Endothelial cell (in vitro differentiated cells): ENCODE measurements at regions not wholly inside any gene's neighbourhood (a gene's known extent, or its start where the extent isn't known, plus 50 kb on each side); places are given as distances from the start of the nearest gene placed in this dataset.

Experiments
- DNase-seq: peaks from one replicate; pipeline ENCODE4 v3.0.0; 2021; ENCODE audit warnings: low spot score
- H3K27ac Mint-ChIP-seq: one replicate; pipeline ENCODE4 v1.8.0; 2021; ENCODE audit warnings: mixed read lengths, inconsistent platforms; ENCODE audit not compliant: unreplicated experiment
- H3K27me3 Mint-ChIP-seq: one replicate; pipeline ENCODE4 v1.8.0; 2021; ENCODE audit warnings: mild to moderate bottlenecking, moderate library complexity, mixed read lengths, inconsistent platforms; ENCODE audit not compliant: unreplicated experiment
- H3K36me3 Mint-ChIP-seq: one replicate; pipeline ENCODE4 v1.8.0; 2021; ENCODE audit warnings: mild to moderate bottlenecking, low read depth, mixed read lengths, inconsistent platforms; ENCODE audit not compliant: unreplicated experiment
- H3K4me1 Mint-ChIP-seq: one replicate; pipeline ENCODE4 v1.8.0; 2021; ENCODE audit warnings: mild to moderate bottlenecking, mixed read lengths, inconsistent platforms; ENCODE audit not compliant: unreplicated experiment
- H3K4me3 Mint-ChIP-seq: one replicate; pipeline ENCODE4 v1.8.0; 2021; ENCODE audit warnings: mild to moderate bottlenecking, mixed read lengths, inconsistent platforms; ENCODE audit not compliant: unreplicated experiment
- H3K9me3 Mint-ChIP-seq: one replicate; pipeline ENCODE4 v1.8.0; 2021; ENCODE audit warnings: mixed read lengths, inconsistent platforms; ENCODE audit not compliant: unreplicated experiment
- TF ChIP-seq, protein P1 (sequence below): fragments of 200-600 bp; sonication (generic); IDR thresholded peaks from one replicate; pipeline ENCODE4 v1.5.0; 2021; ENCODE audit warnings: antibody characterized with exemption; ENCODE audit not compliant: unreplicated experiment

GRCh38 chr12:58044966-58045365 is 103.6 kb downstream of the ATP23 start:
- TF ChIP-seq, protein P1, sequence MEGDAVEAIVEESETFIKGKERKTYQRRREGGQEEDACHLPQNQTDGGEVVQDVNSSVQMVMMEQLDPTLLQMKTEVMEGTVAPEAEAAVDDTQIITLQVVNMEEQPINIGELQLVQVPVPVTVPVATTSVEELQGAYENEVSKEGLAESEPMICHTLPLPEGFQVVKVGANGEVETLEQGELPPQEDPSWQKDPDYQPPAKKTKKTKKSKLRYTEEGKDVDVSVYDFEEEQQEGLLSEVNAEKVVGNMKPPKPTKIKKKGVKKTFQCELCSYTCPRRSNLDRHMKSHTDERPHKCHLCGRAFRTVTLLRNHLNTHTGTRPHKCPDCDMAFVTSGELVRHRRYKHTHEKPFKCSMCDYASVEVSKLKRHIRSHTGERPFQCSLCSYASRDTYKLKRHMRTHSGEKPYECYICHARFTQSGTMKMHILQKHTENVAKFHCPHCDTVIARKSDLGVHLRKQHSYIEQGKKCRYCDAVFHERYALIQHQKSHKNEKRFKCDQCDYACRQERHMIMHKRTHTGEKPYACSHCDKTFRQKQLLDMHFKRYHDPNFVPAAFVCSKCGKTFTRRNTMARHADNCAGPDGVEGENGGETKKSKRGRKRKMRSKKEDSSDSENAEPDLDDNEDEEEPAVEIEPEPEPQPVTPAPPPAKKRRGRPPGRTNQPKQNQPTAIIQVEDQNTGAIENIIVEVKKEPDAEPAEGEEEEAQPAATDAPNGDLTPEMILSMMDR: no peak
- Mint-ChIP-seq H3K27ac (no peak overlapping the region), H3K4me1 (peaks cover 8% of the 10 kb centered on the region), H3K4me3 (no peak overlapping the region), H3K36me3 (no peaks in the 10 kb centered on the region), H3K9me3 (no peaks in the 10 kb centered on the region), H3K27me3 (no peaks in the 10 kb centered on the region)
- DNase-seq: no peak

DNA sequence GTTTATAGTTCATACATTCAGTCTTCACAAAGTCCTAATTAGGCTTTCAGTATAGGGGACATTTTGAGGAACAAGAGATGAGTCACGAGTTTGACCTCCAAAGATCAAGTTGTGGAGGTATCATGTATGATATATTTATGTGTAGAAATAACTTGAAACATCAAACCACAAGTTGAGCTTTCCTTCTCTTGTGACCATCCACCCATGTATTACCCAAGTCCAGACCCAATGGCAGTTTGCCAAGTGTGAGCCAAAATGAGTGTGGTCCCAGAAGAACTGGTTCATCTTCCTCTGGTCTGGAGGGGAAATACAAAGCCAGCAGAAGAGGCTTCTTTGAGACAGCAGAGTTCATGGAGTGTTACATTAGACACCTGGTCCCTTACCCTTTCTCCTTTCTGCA is 104.9 kb downstream of the ATP23 start:
- peaks cover 8% of the 10 kb centered on the region for H3K4me1 Mint-ChIP-seq
- no peak overlapping the region for H3K4me3 Mint-ChIP-seq
- H3K27me3 Mint-ChIP-seq: no peaks in the 10 kb centered on the region
- peaks cover 2% of the 10 kb centered on the region for H3K9me3 Mint-ChIP-seq
- TF ChIP-seq, protein P1: no peak
- no peak overlapping the region for H3K27ac Mint-ChIP-seq
- H3K36me3 Mint-ChIP-seq: peaks cover under 1% of the 10 kb centered on the region
- DNase-seq: no peak

DNA sequence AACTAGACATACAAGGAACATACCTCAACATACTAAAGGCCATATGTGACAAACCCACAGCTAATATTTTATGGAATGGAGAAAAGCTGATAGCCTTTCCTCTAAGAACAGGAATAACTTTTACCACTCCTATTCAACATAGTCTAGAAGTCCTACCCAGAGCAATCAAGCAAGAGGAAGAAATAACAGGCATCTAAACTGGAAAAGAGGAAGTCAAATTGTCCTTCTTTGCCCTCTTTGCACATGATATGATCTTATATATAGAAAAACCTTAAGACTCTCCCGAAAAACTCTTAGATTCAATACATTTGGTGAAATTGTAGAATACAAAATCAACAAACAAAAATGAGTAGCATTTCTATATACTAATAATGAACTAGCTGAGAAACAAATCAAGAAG is 110.0 kb downstream of the ATP23 start:
- H3K27me3 Mint-ChIP-seq: no peaks in the 10 kb centered on the region
- no peak overlapping the region for H3K4me3 Mint-ChIP-seq
- H3K4me1 Mint-ChIP-seq: peaks cover 7% of the 10 kb centered on the region
- TF ChIP-seq, protein P1: no peak
- H3K27ac Mint-ChIP-seq: no peak overlapping the region
- peaks cover 6% of the 10 kb centered on the region for H3K36me3 Mint-ChIP-seq
- DNase-seq: no peak
- peaks cover 7% of the 10 kb centered on the region for H3K9me3 Mint-ChIP-seq

DNA sequence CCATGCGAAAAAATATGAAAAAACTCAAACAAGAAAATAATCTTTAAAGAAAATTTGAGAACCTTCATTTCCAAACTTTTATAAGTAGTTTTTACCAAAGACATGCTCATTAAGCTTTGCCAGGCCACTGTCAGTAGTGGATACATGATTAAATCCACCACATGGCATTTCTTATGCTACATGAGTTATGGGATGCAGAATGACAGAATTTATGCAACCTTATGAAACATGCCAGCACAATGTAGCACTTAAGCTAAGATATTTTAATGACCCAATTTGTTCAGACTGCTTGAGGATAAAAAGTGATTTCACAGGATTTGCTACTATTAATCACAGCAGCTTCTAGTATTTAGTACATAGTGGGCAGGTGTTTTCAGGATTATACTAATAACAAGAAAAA is 123.3 kb downstream of the ATP23 start:
- no peak for DNase-seq
- no peaks in the 10 kb centered on the region for H3K9me3 Mint-ChIP-seq
- TF ChIP-seq, protein P1: no peak
- H3K27me3 Mint-ChIP-seq: no peaks in the 10 kb centered on the region
- H3K36me3 Mint-ChIP-seq: no peaks in the 10 kb centered on the region
- no peaks in the 10 kb centered on the region for H3K4me1 Mint-ChIP-seq
- H3K4me3 Mint-ChIP-seq: no peak overlapping the region
- no peak overlapping the region for H3K27ac Mint-ChIP-seq

DNA sequence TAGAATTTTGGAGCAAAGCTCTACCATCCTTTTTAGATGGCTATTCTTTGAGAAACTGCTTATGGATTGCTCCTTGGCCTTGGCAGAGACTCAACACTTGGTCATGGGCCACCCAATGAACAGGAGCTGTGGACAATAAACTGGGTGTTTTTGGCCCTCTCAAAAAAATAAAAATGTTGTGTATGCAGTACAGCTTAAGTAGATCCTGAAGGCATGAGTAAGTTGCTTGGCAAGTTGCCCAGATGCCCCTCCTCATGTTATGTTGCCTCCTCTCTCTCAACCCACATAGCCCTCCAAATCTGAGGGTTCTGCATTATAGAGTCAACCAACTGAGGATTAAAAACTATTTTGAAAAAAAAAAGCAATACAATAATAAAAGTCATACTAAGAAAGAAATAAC is 124.9 kb downstream of the ATP23 start:
- Mint-ChIP-seq H3K27me3 (no peaks in the 10 kb centered on the region), H3K4me1 (no peaks in the 10 kb centered on the region), H3K27ac (no peak overlapping the region), H3K4me3 (no peak overlapping the region), H3K36me3 (no peaks in the 10 kb centered on the region), H3K9me3 (no peaks in the 10 kb centered on the region)
- TF ChIP-seq, protein P1: no peak
- no peak for DNase-seq
